GM19240 (cell line): ENCODE measurements at regions not wholly inside any gene's neighbourhood (a gene's known extent, or its start where the extent isn't known, plus 50 kb on each side); places are given as distances from the start of the nearest gene placed in this dataset.
"Not testable (repeated sequence)": the region's sequence is repeated elsewhere in the genome, so short reads cannot be mapped to it uniquely, and the experiment has no call there.

Experiments used
- DNase-seq: peaks from one replicate; pipeline ENCODE4 v3.0.0; 2011; ENCODE audit warnings: low spot score; ENCODE audit not compliant: insufficient read length

DNA sequence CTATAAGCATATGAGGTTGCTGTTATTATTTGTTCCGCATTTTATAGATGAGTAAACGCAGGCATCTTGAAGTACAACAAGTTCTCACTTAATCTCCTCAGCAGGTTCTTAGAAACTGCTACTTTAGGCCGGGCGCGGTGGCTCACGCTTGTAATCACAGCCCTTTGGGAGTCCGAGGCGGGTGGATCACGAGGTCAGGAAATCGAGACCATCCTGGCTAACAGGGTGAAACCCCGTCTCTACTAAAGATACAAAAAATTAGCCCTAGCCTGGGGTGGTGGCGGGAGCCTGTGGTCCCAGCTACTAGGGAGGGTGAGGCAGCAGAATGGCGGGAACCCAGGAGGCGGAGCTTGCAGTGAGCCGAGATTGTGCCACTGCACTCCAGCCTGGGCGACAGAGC is 458.5 kb downstream of the BRINP3 start:
- not testable (repeated sequence) for DNase-seq

DNA sequence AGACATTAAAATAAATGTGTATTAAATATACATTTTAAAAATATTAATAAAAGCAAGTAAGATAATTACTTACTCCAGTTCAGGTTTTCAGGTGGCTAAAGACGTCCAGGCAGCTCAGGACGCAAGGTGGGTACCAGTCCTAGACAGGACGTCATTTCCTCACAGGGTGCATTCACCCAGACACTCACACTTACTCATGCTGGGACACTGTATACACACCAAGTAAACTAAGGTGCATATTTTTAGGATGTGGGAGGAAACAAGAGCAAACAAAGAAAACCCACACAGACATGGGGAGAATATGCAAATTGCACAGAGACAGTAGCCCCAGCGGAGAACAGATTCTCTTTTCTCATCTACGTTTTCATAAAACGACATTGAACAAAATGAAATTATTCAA is 457.9 kb downstream of the BRINP3 start:
- DNase-seq = no peak

DNA sequence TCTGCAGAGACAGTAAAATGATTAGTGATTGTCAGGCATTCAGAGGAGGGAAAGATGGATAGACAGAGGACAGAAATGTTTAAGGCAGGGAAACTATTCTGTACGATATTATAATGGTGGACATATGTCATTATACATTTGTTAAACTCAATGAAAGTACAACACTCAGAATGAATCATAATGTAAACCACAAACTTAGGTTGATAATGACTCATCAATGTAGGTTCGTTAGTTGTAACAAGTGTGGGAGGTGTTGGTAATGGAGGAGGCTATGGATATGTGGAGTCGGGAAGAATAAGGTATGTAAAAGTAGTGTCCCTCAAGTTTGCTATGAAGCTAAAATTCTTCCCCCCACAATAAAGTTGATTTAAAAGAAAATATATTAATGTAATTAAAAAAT is 455.0 kb downstream of the BRINP3 start:
- no peak for DNase-seq

DNA sequence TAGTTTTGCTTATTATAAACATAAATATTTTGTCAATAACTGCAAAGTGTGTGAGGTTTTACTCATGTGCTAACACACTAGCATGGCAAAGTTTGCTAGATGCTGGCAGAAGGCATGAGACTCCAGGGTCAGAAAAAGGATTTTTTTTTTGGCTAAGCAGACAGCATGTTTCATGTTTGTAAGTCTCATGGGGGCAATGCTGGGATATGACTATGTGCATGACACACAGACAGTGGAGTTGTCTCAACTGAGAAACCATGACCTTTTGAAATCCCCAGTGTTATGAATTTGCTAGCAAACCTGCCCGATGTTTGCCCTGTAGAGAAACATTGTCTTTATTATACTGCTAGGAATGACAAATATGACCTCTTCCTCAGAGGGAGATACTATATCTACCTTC is 448.2 kb downstream of the BRINP3 start:
- no peak for DNase-seq

DNA sequence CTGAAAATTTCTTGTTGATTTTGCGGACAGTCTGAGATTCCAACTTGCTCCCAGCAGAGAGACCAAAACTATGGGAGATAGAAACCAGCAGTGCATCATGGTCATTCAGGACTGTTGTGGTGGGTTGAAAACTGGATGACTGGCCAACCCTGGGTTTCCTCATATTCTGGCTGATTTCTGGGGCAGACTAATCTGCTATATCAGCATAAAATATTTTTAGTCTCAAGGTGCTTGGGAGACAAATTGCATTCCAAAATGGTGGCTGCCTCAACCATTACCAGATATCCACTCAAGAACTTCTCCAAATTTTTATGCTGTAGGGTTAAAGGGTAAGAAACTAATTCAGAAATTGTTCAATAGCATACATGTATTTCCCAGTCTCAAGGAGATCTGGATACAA is 434.0 kb downstream of the BRINP3 start:
- no peak for DNase-seq

DNA sequence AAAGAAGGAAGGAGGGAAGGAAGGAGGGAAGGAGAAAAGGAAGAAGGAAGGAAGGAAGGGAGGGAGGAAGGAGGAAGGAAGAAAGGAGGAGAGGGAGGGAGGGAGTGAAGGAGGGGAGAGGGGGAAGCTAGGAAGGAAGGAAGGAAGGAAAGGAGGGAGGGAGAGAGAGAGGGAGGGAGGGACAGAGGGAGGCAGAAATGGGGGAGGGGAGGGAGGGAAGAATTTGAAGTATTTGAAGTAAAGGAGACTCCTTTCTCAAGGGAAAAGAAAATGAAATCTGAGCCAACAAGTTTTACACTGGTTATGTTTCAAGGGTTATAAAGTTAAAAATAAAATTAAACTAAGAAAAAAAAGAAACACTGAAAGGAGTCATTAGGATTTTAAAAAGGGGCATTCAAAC is 431.4 kb downstream of the BRINP3 start:
- DNase-seq = no peak
